ENCODE measurements at regions not wholly inside any gene's neighbourhood (a gene's known extent, or its start where the extent isn't known, plus 50 kb on each side); places are given as distances from the start of the nearest gene placed in this dataset.
A peak's percentile ranks its signal among the peaks of the same experiment; 100 is the strongest.
"Not testable (repeated sequence)": the region's sequence is repeated elsewhere in the genome, so short reads cannot be mapped to it uniquely, and the experiment has no call there.

DNA sequence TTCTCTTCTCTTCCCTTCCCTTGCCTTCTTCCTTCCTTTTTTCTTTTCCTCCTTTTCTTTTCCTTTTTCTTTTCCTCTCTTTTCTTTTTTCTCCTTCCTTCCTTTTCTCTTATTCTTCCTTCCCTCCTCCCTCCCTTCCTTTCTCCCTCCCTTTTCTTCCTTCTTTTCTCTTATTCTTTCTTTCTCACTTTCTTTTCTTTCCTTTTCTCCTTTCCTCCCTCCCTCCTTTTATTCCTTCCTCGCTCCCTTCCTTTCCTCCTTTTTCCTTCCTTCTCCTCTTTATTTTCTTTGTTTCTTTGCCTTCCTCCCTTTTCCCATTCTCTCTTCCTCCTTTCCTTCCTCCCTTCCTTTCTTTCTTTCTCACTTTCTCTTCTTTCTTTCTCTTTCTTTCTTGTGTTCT, 146.1 kb downstream of the ZNF92 start:
- not testable (repeated sequence) for DNase-seq

DNA sequence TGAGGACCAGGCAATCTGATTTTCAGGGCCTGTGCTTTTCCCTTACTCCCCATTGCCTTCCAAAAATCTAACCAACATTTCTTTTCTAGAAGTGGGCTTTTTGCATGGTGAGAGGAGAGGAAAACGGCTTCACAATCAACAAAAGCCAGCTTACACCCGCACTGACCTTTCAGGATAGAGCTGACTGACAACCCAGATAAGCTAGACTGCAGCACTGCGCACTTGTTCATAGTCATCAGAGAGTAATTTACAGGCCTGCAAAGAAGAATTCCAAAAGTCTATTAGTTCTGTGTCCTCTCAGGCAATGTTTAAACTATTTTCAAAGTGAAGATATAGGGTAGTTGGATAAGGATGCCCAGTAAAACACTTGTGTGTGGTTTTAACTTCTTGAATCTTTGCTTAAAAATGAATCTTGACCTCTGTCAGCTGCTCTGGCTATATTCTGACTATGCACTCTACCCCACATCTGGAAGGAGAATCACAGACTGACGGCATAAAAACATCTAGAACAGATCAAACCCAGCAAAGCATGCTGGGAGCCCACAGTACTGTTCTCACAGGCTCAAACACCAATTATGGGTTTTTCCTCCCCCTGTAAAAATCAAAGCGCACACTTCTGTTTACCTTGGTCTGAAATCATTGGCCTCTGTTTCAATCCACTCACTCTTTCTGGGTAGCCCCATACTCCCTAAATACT, 172.0 kb downstream of the ZNF92 start:
- not testable (repeated sequence) for DNase-seq

GRCh38 chr7:65549589-65550443, 176.2 kb downstream of the ZNF92 start:
- not testable (repeated sequence) for DNase-seq

DNA sequence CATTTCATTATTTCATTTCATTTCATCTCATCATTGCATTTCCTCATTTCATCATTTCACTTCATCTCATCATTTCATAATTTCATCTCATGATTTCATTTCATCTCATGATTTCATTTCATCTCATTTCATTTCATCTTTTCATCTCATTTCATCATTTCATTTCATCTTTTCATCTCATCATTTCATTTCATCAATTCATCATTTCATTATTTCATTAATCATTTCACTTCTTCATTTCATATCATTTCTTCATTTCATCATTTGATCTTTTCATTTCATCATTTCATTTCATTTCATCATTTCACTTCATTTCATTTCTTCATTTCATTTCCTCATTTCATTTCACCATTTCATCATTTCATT, 176.8 kb downstream of the ZNF92 start:
- not testable (repeated sequence) for DNase-seq

DNA sequence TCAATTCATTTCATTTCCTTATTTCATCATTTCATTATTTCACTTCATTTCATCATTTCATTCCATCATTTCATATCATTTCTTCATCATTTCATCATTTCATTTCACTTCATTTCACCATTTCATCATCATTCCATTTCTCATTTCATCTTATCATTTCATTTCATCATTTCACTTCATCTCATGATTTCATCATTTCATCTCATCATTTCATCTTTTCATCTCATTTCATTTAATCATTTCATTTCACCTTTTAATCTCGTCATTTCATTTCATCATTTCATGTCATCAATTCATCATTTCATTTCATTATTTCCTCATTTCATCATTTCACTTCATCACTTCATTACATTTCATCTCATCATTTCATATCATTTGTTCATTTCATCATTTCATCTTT, 177.4 kb downstream of the ZNF92 start:
- not testable (repeated sequence) for DNase-seq

DNA sequence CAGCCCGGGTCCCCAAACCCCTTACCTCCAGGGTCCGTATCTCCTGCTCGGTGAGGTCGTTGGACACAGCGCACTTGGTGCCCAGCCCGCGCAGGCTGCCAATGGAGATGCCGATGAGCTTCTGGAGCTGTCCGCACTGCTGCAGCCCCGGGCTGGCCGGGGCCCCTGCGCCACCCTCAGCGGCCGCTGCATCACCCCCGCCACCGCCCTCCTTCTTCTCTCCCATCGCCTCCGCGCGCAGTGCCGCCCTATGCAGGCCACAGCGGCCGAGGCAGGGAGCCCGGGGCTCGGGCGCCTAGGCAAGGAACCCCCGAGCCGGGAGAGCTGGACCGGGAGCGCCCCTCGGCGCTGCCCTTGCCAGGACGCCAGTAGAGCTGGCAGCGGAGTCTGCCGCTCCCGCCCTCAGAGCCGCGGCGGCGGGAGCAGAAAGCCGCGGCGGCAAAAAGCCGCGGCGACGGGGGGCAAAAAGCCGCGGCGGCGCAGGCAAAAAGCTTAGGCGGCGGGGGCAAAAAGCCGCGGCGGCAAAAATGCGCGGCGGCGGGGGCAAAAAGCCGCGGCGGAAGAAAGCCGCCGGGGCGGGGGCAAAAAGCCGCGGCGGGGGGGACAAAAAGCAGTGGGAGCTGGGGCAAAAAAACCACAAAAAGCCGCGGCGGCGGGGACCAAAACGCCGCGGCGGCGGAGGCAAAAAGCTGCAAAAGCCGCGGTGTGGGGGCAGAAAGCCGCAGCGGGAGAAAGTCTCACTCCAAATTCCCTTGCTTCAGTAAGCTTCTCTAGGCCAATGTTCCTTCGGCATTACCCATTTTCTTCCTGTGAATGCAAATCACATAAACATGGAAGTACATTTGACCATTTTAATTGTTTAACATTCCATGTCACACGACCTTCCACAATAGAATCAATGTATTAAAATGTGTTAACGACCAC, 181.2 kb downstream of the ZNF92 start:
- DNase-seq, result not testable (repeated sequence)

GRCh38 chr7:65558584-65558983, 184.9 kb downstream of the ZNF92 start:
- DNase-seq, result not testable (repeated sequence)

DNA sequence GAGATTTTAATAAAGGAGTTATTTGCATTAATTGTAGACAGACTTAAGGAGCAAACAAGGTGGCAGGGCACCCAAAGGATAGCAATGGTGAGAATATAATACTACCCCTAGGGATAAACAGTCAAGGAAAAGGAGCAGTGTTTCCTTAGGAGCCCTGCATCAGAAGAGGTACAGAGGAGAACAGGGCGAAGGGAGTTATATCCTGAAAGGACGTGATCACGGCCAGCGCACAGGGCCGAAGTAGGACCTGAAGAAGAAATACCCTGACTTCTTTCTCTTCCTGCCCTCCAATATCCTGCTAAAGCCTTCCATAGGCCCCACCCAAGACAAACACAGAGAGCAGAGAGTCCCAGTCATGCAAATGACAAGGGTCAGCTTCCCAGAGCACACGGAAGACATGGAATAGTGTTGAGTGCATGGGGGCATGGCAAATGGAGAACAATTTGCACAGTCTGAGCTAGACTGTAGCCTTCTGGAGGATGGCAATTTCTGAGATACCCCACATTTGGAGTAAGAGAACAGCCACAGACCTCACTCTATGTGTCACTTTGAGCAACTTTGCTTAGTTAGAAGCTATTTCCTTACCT, 188.2 kb downstream of the ZNF92 start:
- not testable (repeated sequence) for DNase-seq

GRCh38 chr7:65562522-65562921, 188.9 kb downstream of the ZNF92 start:
- DNase-seq, result not testable (repeated sequence)

DNA sequence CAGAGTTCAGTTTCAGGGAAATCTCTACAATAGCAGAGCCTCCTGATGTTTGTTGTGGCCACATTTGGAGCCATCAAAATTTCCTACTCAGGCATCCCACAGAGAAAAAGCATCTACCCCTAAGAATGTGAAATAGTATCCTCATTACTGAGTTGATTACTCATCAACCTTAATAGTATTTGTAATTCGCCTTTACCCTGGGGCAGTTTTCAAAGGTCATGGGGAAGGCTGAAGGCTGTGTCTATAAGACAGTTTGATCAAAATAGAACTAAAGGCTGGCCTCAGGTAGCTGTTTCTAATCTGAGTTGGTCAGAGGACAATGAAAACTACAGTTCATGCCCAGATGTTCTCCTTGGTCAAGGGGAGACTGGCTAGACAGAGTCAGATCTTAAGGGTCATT, 189.7 kb downstream of the ZNF92 start:
- not testable (repeated sequence) for DNase-seq

DNA sequence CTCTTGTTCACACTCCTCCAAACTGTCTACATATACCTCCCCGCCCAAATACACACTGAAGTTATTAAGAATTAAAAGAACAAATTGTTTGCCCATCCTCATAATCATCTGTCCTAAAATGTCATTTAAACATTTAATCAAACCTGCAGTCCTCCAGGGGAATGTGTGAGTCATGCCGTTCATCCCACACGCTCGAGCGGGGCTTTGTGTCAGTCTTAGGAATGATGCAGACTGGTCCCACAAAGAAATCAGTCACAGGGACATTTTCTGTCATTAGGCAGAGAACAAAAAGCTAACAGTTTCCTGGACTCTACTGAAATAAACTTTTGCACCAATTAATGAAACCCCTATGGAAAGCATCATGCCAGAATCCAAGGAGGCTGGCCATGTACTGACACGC, 194.6 kb downstream of the ZNF92 start:
- DNase-seq, result not testable (repeated sequence)

DNA sequence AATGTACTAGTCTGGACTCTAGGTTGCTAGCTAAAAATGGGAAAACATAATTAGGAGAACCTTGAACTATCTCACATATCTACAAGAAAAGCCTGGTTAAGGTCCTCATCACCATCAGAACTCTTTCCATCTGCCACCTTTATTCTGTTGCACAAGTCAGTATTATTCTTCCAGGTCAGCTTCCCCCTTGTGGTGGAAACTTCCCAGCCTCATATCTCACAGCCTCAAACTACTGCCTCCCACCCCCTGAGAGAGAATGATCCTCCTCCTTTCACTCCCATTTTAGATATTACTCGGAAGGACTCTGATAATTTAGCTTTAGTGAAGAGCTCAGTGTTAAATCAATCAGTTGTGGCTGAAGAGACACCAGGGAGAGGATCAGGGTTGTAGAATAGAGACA, 197.3 kb downstream of the ZNF92 start:
- DNase-seq, result not testable (repeated sequence)

- not testable (repeated sequence) for DNase-seq
These were observed 198.9 kb downstream of the ZNF92 start for GRCh38 chr7:65572581-65572980.

GRCh38 chr7:65576370-65576769, 202.7 kb downstream of the ZNF92 start:
- DNase-seq, result not testable (repeated sequence)

- DNase-seq, result not testable (repeated sequence)
These were observed 209.0 kb downstream of the ZNF92 start for GRCh38 chr7:65582518-65583119.

GRCh38 chr7:65602495-65602894, 228.8 kb downstream of the ZNF92 start:
- not testable (repeated sequence) for DNase-seq

- DNase-seq, result no peak
These were observed 235.5 kb downstream of the ZNF92 start for GRCh38 chr7:65609131-65609530.

- DNase-seq, result not testable (repeated sequence)
These were observed 240.1 kb downstream of the ZNF92 start for GRCh38 chr7:65613644-65614289.

DNA sequence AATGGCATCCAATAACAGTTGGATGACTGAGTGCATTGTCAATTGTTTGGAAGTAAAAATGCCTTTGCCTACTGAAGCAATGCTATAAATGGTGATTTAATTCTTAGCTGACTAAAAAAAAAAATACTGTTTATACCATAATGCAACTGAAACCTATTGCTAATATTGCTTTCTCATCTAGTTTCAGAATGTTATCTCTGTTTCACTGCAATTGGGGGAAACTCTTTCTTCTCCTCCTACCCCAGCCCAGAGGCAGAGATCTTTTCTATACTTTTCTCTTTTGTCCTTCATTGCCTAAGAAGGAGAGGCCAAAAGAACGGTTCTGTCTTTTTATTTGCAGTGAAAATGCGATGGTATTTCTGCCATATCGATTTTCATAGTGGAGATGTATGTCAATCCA, 242.5 kb downstream of the ZNF92 start:
- not testable (repeated sequence) for DNase-seq

DNA sequence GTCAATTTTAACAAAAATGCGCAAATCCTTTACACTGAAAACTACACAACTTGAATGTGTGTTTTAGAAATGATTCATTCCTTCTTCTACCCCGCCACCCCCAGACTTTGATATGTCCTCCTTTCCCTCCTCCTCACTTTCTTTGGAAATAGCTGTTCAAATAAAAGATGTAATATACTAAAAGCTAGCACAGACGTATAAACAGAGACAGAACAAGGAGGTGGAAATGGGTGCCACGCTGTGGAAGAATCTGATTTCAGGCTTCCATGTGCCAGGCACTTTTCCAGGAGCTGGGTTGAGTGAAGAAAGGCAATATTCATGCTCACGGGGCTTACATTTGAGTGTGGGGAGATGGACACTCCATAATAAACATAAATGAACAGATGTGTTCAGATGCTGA, 246.6 kb downstream of the ZNF92 start:
- not testable (repeated sequence) for DNase-seq

- DNase-seq, result peak; percentile 20
These were observed 248.0 kb downstream of the ZNF92 start for GRCh38 chr7:65621580-65622201.

Data from CD4-positive, alpha-beta T cell treated with Interleukin-17A for 1 hour (primary cell).